Trophoblast cell (in vitro differentiated cells and primary cell): ENCODE measurements at regions not wholly inside any gene's neighbourhood (a gene's known extent, or its start where the extent isn't known, plus 50 kb on each side); places are given as distances from the start of the nearest gene placed in this dataset.

Source experiments
- DNase-seq, 2 donors: peaks; one replicate each; pipeline ENCODE4 v3.0.0-alpha.2; 2016
- H2AFZ ChIP-seq: 2 replicates; pipeline ENCODE4 v1.6.1; 2013; ENCODE audit warnings: low read length, moderate library complexity, mild to moderate bottlenecking; ENCODE audit not compliant: insufficient read depth, poor library complexity
- H2AK5ac ChIP-seq: 2 replicates; pipeline ENCODE4 v1.6.1; 2013; ENCODE audit warnings: mild to moderate bottlenecking, low read length
- H2BK120ac ChIP-seq: 2 replicates; pipeline ENCODE4 v1.6.1; 2013; ENCODE audit warnings: low read length, mild to moderate bottlenecking, moderate library complexity; ENCODE audit not compliant: insufficient read depth, poor library complexity
- H2BK12ac ChIP-seq: 2 replicates; pipeline ENCODE4 v1.6.1; 2013; ENCODE audit warnings: mild to moderate bottlenecking, low read length, moderate library complexity
- H2BK5ac ChIP-seq: 2 replicates; pipeline ENCODE4 v1.6.1; 2013; ENCODE audit warnings: low read length, low read depth, moderate library complexity, mild to moderate bottlenecking; ENCODE audit not compliant: poor library complexity
- H3K14ac ChIP-seq: 2 replicates; pipeline ENCODE4 v1.6.1; 2013; ENCODE audit warnings: mild to moderate bottlenecking, low read length
- H3K18ac ChIP-seq: 2 replicates; pipeline ENCODE4 v1.6.1; 2013; ENCODE audit warnings: mild to moderate bottlenecking, low read length
- H3K23ac ChIP-seq: 2 replicates; pipeline ENCODE4 v1.6.1; 2013; ENCODE audit warnings: low read length
- H3K27ac ChIP-seq: 2 replicates; pipeline ENCODE4 v1.5.1; 2013; ENCODE audit warnings: low read depth, mild to moderate bottlenecking, inconsistent platforms, low read length, moderate library complexity
- H3K27me3 ChIP-seq: 2 replicates; pipeline ENCODE4 v1.6.1; 2013; ENCODE audit warnings: inconsistent platforms, mild to moderate bottlenecking, low read length, moderate library complexity; ENCODE audit not compliant: insufficient read depth
- H3K36me3 ChIP-seq, 2 experiments: 1 replicate in 1 of 2; 2 replicates in 1 of 2; pipeline ENCODE4 v1.6.1; 2013; ENCODE audit warnings: low read length in 2 of 2, mild to moderate bottlenecking in 2 of 2, moderate library complexity in 1 of 2; ENCODE audit not compliant: insufficient read depth in 2 of 2, control insufficient read depth in 1 of 2
- H3K4ac ChIP-seq: 2 replicates; pipeline ENCODE4 v1.6.1; 2013; ENCODE audit warnings: low read depth, mild to moderate bottlenecking, low read length, moderate library complexity
- H3K4me1 ChIP-seq, 2 experiments: 1 replicate in 1 of 2; 2 replicates in 1 of 2; pipeline ENCODE4 v1.6.1; 2013; ENCODE audit warnings: low read length in 2 of 2, mild to moderate bottlenecking in 2 of 2, moderate library complexity in 1 of 2; ENCODE audit not compliant: insufficient read depth in 2 of 2, control insufficient read depth in 1 of 2
- H3K4me2 ChIP-seq: 2 replicates; pipeline ENCODE4 v1.6.1; 2013; ENCODE audit warnings: inconsistent platforms, mild to moderate bottlenecking, low read length, moderate library complexity
- H3K4me3 ChIP-seq: 2 replicates; pipeline ENCODE4 v1.5.1; 2013; ENCODE audit warnings: mild to moderate bottlenecking, low read depth, low read length, inconsistent platforms
- H3K79me1 ChIP-seq: one replicate; pipeline ENCODE4 v1.6.1; 2013; ENCODE audit warnings: low read length
- H3K79me2 ChIP-seq: 2 replicates; pipeline ENCODE4 v1.6.1; 2013; ENCODE audit warnings: low read length, mild to moderate bottlenecking; ENCODE audit not compliant: control insufficient read depth, insufficient read depth, poor library complexity
- H3K9ac ChIP-seq: 2 replicates; pipeline ENCODE4 v1.6.1; 2013; ENCODE audit warnings: mild to moderate bottlenecking, low read length
- H3K9me3 ChIP-seq: 2 replicates; pipeline ENCODE4 v1.6.1; 2013; ENCODE audit warnings: low read depth, mild to moderate bottlenecking, control low read depth, inconsistent platforms, low read length; ENCODE audit not compliant: insufficient read depth
- H4K12ac ChIP-seq: 2 replicates; pipeline ENCODE4 v1.6.1; 2013; ENCODE audit warnings: low read depth, mild to moderate bottlenecking, low read length, moderate library complexity
- H4K8ac ChIP-seq: 2 replicates; pipeline ENCODE4 v1.6.1; 2013; ENCODE audit warnings: low read depth, mild to moderate bottlenecking, low read length, moderate library complexity
- H4K91ac ChIP-seq: one replicate; pipeline ENCODE4 v1.6.1; 2013; ENCODE audit warnings: low read depth, mild to moderate bottlenecking, low read length, moderate library complexity
- WGBS: extraction: QIAGEN DNeasy Blood & Tissue Kit; methylation state at CpG from one replicate; pipeline ENCODE4 v1.1.7; 2013; ENCODE audit warnings: missing lambda C conversion rate; ENCODE audit not compliant: insufficient read length, insufficient coverage; ENCODE audit errors: extremely low coverage; 5-methylcytosine and 5-hydroxymethylcytosine counted together

DNA sequence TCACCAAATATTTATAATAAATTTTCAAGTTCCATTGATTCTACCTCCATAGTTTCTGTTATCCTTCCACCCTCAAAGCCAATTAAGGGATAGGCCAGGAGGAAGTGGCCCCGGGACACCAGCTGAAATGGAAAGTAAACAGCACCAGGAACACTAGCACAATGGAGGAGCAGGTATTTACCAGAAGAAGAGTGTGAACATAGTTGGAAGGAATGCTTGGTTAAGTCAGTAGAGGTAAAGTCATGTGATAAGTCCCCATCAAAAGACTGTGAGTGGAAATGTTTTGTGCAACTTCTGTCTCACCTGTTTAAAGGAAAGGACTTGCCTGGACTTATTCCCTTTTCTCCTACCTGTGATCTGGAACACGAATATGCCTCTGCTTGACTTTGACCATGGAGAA lies 146.7 kb upstream of the RAI14 start:
- peak in 1 of 2 donors; percentile 42 for DNase-seq
- Histone ChIP-seq H2BK120ac (no peak overlapping the region), H3K79me1 (peaks cover 5% of the 10 kb centered on the region), H3K4ac (no peak overlapping the region), H3K14ac (no peak overlapping the region), H2AK5ac (no peak overlapping the region), H2BK12ac (no peak overlapping the region), H4K91ac (no peak overlapping the region), H3K18ac (no peak overlapping the region), H3K4me3 (no peak overlapping the region), H3K79me2 (no peaks in the 10 kb centered on the region), H3K9ac (no peak overlapping the region), H3K4me1 (peaks cover 5 to 8% of the 10 kb centered on the region in 2 experiments), H4K8ac (peak overlapping the region; percentile 2), H3K27me3 (no peaks in the 10 kb centered on the region), H3K36me3 (no peaks in the 10 kb centered on the region), H3K23ac (no peak overlapping the region), H2AFZ (no peak overlapping the region), H3K27ac (peak overlapping the region; percentile 12), H2BK5ac (peak overlapping the region; percentile 72), H3K4me2 (no peak overlapping the region), H3K9me3 (no peaks in the 10 kb centered on the region), H4K12ac (no peak overlapping the region)
- no CpG with 5 or more reads among the region's 2 CpGs for WGBS

GRCh38 chr5:34510002-34510401 lies 146.1 kb upstream of the RAI14 start:
- Histone ChIP-seq H3K79me1 (peaks cover 5% of the 10 kb centered on the region), H3K4ac (no peak overlapping the region), H3K27me3 (no peaks in the 10 kb centered on the region), H2AK5ac (no peak overlapping the region), H4K12ac (peak overlapping the region; percentile 4), H2BK12ac (peak overlapping the region; percentile 42), H3K79me2 (no peaks in the 10 kb centered on the region), H2BK120ac (peak overlapping the region; percentile 81), H3K4me1 (peaks cover 5 to 8% of the 10 kb centered on the region in 2 experiments), H3K4me3 (no peak overlapping the region), H2BK5ac (peak overlapping the region; percentile 72), H3K36me3 (no peaks in the 10 kb centered on the region), H2AFZ (peak overlapping the region; percentile 35), H3K9ac (no peak overlapping the region), H3K4me2 (no peak overlapping the region), H4K91ac (peak overlapping the region; percentile 67), H4K8ac (peak overlapping the region; percentile 32), H3K14ac (peak overlapping the region; percentile 7), H3K23ac (no peak overlapping the region), H3K18ac (peak overlapping the region; percentile 82), H3K9me3 (no peaks in the 10 kb centered on the region), H3K27ac (peak overlapping the region; percentile 12)
- no CpG with 5 or more reads among the region's 5 CpGs for WGBS
- peak in 1 of 2 donors; percentile 21 for DNase-seq

DNA sequence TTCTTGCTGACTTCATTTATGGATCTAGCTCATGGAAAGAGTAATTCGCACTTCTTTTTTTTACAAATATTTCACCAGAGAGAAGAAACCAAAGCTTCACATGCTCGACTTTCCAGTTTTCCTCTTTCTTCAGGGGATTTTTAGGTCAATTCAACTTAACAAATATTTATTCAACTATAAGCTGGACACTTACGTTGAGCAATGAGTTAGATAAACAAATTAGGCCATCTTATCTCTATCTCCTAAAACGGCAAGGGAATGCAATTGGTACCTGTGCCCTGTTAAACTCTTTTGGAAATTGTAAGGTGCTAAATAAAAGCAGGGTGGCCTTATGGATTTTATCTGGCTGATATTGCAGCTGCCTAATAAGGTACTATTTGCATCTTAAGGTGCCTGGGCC lies 145.1 kb upstream of the RAI14 start:
- Histone ChIP-seq H3K79me1 (peaks cover 5% of the 10 kb centered on the region), H2BK5ac (no peak overlapping the region), H3K18ac (no peak overlapping the region), H2BK120ac (peak overlapping the region; percentile 15), H3K27me3 (no peaks in the 10 kb centered on the region), H4K91ac (no peak overlapping the region), H3K9ac (no peak overlapping the region), H3K36me3 (no peaks in the 10 kb centered on the region), H3K4me1 (peaks cover 5 to 8% of the 10 kb centered on the region in 2 experiments), H2BK12ac (no peak overlapping the region), H3K9me3 (no peaks in the 10 kb centered on the region), H3K4me2 (no peak overlapping the region), H3K14ac (no peak overlapping the region), H3K27ac (no peak overlapping the region), H2AK5ac (no peak overlapping the region), H3K23ac (no peak overlapping the region), H3K4ac (no peak overlapping the region), H3K79me2 (no peaks in the 10 kb centered on the region), H4K8ac (no peak overlapping the region), H3K4me3 (no peak overlapping the region), H4K12ac (no peak overlapping the region), H2AFZ (no peak overlapping the region)
- WGBS = no CpG with 5 or more reads among the region's 4 CpGs
- no peak for DNase-seq

DNA sequence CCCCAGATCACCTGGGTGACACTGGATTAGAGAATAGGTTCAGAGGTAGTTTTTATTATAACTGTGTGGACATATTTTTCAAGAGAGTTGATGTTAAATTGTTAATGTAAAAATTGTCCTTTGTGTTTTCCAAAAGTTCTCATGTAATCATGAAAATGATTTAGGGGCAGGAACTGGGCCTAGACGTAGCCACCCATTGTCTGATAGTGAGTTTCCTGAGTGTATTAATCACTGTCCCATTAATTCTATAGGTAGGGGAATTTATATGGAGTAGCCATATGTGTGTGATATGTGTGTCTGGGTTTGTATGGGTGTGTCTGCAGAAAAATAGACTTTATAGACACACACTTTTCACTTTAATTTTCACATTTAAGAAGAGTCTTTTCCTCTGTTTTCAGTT lies 144.6 kb upstream of the RAI14 start:
- H3K9me3 ChIP-seq = no peaks in the 10 kb centered on the region
- no peak overlapping the region for H3K9ac ChIP-seq
- no peak overlapping the region for H2BK12ac ChIP-seq
- no peak overlapping the region for H3K23ac ChIP-seq
- no peaks in the 10 kb centered on the region for H3K36me3 ChIP-seq
- no peak overlapping the region for H3K4me2 ChIP-seq
- H3K14ac ChIP-seq = no peak overlapping the region
- no peaks in the 10 kb centered on the region for H3K79me2 ChIP-seq
- H4K91ac ChIP-seq = no peak overlapping the region
- no peak overlapping the region for H2AFZ ChIP-seq
- H3K27me3 ChIP-seq = no peaks in the 10 kb centered on the region
- H2BK120ac ChIP-seq = no peak overlapping the region
- H3K27ac ChIP-seq = no peak overlapping the region
- H3K4ac ChIP-seq = no peak overlapping the region
- no peak overlapping the region for H2AK5ac ChIP-seq
- WGBS = no CpG with 5 or more reads among the region's 1 CpG
- H3K4me1 ChIP-seq = peaks cover 5 to 8% of the 10 kb centered on the region in 2 experiments
- peaks cover 5% of the 10 kb centered on the region for H3K79me1 ChIP-seq
- H4K12ac ChIP-seq = no peak overlapping the region
- H3K4me3 ChIP-seq = no peak overlapping the region
- no peak overlapping the region for H2BK5ac ChIP-seq
- no peak overlapping the region for H3K18ac ChIP-seq
- DNase-seq = no peak
- no peak overlapping the region for H4K8ac ChIP-seq
